HL-60 (cell line): ENCODE measurements at regions not wholly inside any gene's neighbourhood (a gene's known extent, or its start where the extent isn't known, plus 50 kb on each side); places are given as distances from the start of the nearest gene placed in this dataset.
"Not testable (repeated sequence)": the region's sequence is repeated elsewhere in the genome, so short reads cannot be mapped to it uniquely, and the experiment has no call there.

Experiments
- DNase-seq, 2 experiments: peaks; one replicate each; pipeline ENCODE4 v3.0.0-alpha.2; 2010 to 2020; ENCODE audit warnings: low read depth in 1 of 2, low spot score in 1 of 2
- H3K27ac ChIP-seq: fragments of 250-450 bp; sonication (Bioruptor Pico); replicated peaks from 2 replicates; pipeline ENCODE4 v1.5.1; 2020; ENCODE audit warnings: mild to moderate bottlenecking, moderate library complexity
- H3K27me3 ChIP-seq: fragments of 250-450 bp; sonication (Bioruptor Pico); 2 replicates; pipeline ENCODE4 v1.5.1; 2021; ENCODE audit warnings: mild to moderate bottlenecking, moderate library complexity; ENCODE audit not compliant: insufficient read depth, poor library complexity, severe bottlenecking
- H3K4me3 ChIP-seq: replicated peaks from 2 replicates; pipeline ENCODE4 v1.5.1; 2011; ENCODE audit warnings: mild to moderate bottlenecking, control low read depth, low read length; ENCODE audit not compliant: insufficient read depth
- GABPA ChIP-seq: IDR thresholded peaks from 2 replicates; pipeline ENCODE4 v1.6.1; 2012; ENCODE audit warnings: low read depth
- POLR2AphosphoS5 ChIP-seq: IDR thresholded peaks from 2 replicates; pipeline ENCODE4 v1.6.1; 2012; ENCODE audit warnings: low read depth
- SPI1 ChIP-seq: IDR thresholded peaks from 2 replicates; pipeline ENCODE4 v1.6.1; 2012; ENCODE audit warnings: low read depth, mild to moderate bottlenecking, borderline replicate concordance
- TF ChIP-seq, protein P1 (sequence below): IDR thresholded peaks from 2 replicates; pipeline ENCODE4 v1.6.1; 2012; ENCODE audit warnings: low read depth; ENCODE audit not compliant: insufficient replicate concordance
- TF ChIP-seq, protein P2 (sequence below): IDR thresholded peaks from one replicate; pipeline ENCODE4 v1.5.1; 2011; ENCODE audit warnings: low read length, control low read depth, inconsistent platforms; ENCODE audit not compliant: insufficient read depth

DNA sequence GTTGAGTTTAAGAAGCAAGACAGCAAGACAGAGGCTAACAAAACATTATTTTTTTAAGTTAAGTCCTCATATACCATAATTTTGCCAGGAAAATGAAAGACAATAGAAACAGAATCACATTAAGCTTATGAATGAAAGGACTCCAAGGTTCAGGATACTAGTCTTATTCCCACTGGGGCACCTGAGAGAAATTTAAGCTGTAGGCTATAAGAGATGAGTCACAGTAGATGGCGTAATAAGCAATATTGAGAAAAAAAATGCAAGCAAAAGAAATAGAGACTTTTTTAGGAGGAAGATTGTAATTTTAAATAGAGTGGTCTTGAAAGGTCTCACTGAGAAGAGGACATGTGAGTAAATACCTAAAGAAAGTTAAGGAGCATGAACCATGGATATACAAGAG is 57.1 kb upstream of the KIF2B start:
- H3K4me3 ChIP-seq, result no peak overlapping the region
- no peaks in the 10 kb centered on the region for H3K27me3 ChIP-seq
- no peak overlapping the region for H3K27ac ChIP-seq
- DNase-seq, result no peak
- TF ChIP-seq SPI1, result no peak
- TF ChIP-seq GABPA, result no peak
- TF ChIP-seq POLR2AphosphoS5, result no peak
- TF ChIP-seq, protein P1, sequence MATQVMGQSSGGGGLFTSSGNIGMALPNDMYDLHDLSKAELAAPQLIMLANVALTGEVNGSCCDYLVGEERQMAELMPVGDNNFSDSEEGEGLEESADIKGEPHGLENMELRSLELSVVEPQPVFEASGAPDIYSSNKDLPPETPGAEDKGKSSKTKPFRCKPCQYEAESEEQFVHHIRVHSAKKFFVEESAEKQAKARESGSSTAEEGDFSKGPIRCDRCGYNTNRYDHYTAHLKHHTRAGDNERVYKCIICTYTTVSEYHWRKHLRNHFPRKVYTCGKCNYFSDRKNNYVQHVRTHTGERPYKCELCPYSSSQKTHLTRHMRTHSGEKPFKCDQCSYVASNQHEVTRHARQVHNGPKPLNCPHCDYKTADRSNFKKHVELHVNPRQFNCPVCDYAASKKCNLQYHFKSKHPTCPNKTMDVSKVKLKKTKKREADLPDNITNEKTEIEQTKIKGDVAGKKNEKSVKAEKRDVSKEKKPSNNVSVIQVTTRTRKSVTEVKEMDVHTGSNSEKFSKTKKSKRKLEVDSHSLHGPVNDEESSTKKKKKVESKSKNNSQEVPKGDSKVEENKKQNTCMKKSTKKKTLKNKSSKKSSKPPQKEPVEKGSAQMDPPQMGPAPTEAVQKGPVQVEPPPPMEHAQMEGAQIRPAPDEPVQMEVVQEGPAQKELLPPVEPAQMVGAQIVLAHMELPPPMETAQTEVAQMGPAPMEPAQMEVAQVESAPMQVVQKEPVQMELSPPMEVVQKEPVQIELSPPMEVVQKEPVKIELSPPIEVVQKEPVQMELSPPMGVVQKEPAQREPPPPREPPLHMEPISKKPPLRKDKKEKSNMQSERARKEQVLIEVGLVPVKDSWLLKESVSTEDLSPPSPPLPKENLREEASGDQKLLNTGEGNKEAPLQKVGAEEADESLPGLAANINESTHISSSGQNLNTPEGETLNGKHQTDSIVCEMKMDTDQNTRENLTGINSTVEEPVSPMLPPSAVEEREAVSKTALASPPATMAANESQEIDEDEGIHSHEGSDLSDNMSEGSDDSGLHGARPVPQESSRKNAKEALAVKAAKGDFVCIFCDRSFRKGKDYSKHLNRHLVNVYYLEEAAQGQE, result no peak
- TF ChIP-seq, protein P2, sequence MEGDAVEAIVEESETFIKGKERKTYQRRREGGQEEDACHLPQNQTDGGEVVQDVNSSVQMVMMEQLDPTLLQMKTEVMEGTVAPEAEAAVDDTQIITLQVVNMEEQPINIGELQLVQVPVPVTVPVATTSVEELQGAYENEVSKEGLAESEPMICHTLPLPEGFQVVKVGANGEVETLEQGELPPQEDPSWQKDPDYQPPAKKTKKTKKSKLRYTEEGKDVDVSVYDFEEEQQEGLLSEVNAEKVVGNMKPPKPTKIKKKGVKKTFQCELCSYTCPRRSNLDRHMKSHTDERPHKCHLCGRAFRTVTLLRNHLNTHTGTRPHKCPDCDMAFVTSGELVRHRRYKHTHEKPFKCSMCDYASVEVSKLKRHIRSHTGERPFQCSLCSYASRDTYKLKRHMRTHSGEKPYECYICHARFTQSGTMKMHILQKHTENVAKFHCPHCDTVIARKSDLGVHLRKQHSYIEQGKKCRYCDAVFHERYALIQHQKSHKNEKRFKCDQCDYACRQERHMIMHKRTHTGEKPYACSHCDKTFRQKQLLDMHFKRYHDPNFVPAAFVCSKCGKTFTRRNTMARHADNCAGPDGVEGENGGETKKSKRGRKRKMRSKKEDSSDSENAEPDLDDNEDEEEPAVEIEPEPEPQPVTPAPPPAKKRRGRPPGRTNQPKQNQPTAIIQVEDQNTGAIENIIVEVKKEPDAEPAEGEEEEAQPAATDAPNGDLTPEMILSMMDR, result no peak

DNA sequence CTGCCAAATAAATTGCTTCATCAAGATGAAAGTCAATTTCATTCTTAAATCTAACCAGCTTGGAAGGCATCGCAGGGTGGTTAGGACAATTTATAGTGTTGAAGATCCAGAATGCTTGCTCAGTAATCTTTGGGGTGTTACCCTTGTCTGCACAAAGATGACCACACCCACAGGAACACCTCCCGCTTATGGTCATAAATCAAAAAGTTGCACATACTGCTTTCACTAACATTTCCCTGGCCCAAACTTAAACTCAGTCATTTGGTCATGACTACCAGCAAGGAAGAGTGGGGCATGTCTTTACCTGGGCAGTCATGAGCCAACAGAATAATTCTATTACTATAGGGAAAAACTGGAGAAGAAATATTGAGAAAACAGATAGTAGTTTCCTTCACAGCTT is 57.6 kb upstream of the KIF2B start:
- Histone ChIP-seq H3K4me3 (no peak overlapping the region), H3K27ac (no peak overlapping the region), H3K27me3 (no peaks in the 10 kb centered on the region)
- no peak for DNase-seq
- TF ChIP-seq POLR2AphosphoS5, result no peak
- TF ChIP-seq, protein P2, result no peak

DNA sequence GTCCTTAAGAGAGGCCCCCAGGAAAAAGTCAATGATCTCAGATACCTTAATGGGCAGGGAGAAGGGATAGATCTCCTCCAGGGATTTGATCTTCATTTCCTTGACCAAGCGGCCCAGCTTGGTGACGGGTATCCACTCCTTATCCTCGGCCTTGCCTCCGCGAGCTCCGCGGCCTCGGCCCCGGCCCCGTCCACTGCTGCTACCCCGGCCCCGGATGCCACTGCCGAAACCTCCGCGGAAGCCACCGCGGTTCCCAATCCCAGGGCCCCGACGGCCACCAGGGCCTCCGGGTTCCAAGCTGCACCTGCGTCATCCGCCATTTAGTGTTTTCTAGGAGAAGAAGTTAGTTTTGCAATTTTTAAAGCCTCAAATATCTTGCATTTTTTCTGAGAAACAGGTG is 65.2 kb upstream of the KIF2B start:
- TF ChIP-seq POLR2AphosphoS5, result no peak
- TF ChIP-seq, protein P1, result no peak
- TF ChIP-seq, protein P2, result no peak
- TF ChIP-seq GABPA, result no peak
- no peak for TF ChIP-seq SPI1
- H3K27me3 ChIP-seq, result no peaks in the 10 kb centered on the region
- no peak for DNase-seq
- no peak overlapping the region for H3K27ac ChIP-seq
- no peak overlapping the region for H3K4me3 ChIP-seq

DNA sequence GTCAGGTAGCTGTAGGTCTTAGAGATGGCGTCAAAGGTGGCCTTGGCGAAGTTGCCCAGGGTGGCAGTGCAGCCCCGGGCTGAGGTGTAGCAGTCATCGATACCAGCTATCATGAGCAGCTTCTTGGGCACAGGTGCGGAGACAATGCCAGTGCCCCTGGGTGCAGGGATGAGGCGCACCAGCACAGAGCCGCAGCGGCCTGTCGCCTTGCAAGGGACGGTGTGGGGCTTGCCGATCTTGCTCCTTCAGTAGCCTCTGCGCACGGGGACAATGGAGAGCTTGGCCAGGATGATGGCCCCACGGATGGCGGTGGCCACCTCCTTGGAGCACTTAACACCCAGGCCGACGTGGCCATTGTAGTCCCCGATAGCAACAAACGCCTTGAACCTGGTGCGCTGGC is 65.6 kb upstream of the KIF2B start:
- H3K27ac ChIP-seq, H3K27me3 ChIP-seq, DNase-seq: not testable (repeated sequence)

More for the DNA sequence above, 65.6 kb upstream of the KIF2B start:
- H3K4me3 ChIP-seq, result not testable (repeated sequence)
